ENCODE measurements at regions not wholly inside any gene's neighbourhood (a gene's known extent, or its start where the extent isn't known, plus 50 kb on each side); places are given as distances from the start of the nearest gene placed in this dataset.
"Not testable (repeated sequence)": the region's sequence is repeated elsewhere in the genome, so short reads cannot be mapped to it uniquely, and the experiment has no call there.

DNA sequence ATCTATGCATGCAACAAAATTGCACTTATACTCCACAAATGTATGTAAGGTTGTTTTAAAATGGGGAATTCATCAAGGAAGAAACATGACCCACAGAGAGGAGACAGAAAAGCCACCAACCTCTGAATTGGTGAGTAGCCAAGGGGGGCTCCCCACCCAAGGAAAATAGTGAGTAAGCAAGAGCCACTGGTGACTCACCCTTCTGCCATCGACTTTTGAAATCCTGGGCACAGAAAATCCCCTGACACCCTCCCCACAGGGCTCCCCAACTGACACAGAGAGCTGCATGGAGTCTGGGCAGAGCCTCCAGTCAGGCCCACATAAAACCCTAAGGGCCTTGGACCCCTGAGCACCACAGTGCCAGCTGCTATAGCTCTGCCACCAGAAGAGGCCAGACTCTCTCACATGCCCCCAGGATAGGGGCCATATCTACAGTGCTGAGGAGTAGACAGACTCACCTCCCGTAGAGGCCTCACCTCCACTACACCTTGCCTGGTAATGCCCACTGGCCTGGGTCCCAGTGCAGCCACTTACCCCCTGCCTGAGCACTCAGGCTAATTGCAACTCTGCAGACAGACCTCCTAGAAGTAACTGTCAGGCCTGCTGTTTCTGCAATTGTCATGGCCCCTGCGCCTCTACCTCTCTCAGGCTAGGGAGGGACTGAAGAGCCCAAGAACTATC, 244.7 kb upstream of the WSB1 start:
- no peak for DNase-seq (ENCODE audit: low read depth in 2 of 2, low spot score in 1 of 2)

DNA sequence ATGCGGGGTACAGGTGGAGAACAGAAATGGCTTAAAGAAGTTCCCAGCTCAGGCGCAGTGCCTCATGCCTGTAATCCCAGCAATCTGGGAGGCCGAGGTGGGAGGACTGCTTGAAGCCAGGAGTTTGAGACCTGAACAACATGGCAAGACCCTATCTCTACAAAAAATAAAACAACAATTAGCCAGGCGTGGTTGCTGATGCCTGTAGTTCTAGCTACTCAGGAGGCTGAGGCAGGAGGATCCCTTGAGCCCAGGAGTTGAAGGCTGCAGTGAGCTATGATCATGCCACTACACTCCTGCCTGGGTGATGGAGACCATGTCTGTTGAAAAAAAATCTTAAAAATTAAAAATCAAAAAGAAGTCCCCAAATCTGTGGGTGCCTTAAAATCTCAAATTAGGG, 228.3 kb upstream of the WSB1 start:
- DNase-seq (ENCODE audit: low read depth in 2 of 2, low spot score in 1 of 2), result no peak

DNA sequence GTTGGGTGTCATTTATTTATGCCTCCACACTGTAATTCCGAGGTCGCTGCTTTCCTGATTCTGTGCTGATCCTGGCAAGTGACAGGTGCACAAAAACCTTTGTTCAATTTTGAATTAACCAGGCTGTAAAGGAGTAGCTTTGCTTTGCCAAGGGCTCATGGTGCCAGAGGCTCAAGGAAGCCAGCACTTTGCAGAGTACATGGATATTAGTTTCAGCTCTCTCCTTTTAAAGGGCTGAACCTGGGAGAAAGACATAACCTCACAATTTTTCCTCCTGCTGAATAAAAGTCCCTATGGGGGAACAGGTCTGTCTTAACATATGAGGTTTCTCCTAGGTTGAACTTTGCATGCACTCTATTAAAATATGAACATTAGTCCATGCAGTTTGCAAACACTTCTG, 227.6 kb upstream of the WSB1 start:
- DNase-seq (ENCODE audit: low read depth in 2 of 2, low spot score in 1 of 2), result no peak

DNA sequence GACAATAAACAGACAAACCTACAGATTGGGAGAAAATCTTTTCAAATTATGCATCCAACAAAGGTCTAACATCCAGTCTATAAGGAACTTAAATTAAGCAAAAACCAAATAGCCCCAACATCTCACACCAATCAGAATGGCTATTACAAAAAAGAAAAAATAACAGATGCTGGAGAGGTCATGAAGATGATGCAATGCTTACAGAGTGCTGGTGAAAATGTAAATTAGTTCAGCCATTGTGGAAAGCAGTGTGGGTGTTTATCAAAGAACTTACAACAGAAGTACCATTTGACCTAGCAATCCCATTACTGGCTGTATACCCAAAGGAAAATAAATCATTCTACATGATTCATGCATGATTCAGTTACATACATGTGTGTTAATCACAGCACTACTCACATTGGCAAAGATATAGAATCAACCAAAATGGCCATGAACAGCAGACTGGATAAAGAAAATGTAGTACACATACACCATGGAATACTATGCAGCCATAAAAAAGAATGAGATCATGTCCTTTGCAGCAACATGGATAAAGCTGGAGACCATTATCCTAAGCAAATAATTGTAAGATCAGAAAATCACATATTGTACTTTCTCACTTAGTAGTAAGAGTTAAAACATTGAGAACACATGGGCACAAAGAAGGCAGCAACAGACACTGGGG, 223.9 kb upstream of the WSB1 start:
- no peak for DNase-seq (ENCODE audit: low read depth in 2 of 2, low spot score in 1 of 2)

DNA sequence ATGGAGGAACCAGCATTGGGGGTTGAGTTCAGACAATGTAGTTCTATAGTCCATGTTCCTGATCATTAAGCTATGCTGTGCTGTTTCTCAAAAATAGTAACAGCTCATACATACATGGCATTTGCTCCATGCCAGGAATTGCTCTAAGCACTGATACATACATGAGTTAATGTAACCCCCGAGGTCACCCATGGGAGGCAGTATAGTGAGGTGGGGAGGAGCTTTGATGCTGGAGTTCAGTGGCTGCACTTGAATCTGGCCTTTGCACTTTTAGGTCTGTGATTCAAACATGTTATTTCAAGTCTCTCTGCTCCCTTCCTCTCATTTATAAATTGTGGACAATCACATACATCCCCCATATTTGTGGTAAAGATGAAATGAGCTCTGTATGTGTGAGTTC, 223.1 kb upstream of the WSB1 start:
- DNase-seq (ENCODE audit: low read depth in 2 of 2, low spot score in 1 of 2), result no peak

DNA sequence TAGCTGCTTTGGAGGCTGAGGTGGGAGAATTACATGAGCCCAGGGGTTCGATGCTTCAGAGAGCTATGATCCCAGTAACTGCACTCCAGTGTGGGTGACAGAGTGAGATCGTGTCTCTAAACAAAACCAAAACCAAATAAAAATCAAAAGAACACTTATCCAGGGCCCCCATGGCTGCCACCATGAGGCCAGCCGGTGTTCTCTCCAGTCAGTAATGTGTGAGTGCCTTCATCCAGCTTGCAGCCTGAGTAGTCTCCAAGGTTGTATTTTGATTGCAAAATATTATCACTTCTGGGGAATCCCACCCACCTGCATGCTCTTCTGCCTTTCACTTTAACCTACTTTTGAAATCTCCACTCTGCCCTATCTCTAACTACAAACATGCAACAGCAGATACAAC, 221.0 kb upstream of the WSB1 start:
- no peak for DNase-seq (ENCODE audit: low read depth in 2 of 2, low spot score in 1 of 2)

DNA sequence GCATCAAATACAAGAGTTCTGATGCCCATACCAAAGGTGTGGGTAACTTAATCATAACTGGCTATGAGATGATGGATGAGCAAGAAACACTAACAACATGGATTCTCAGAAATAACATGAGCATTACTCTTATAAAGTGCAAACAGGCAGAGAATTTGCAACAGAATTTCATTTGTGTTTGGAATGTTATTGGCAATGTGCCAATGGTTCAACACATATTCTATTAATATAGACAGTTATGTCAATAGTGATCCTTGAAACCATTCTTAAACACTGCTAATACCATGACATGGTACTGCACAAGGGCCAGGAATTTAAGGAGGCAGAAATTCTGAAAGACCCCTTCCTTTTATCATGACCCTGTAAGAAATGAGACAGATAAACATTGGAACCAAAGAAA, 217.1 kb upstream of the WSB1 start:
- no peak for DNase-seq (ENCODE audit: low read depth in 2 of 2, low spot score in 1 of 2)

DNA sequence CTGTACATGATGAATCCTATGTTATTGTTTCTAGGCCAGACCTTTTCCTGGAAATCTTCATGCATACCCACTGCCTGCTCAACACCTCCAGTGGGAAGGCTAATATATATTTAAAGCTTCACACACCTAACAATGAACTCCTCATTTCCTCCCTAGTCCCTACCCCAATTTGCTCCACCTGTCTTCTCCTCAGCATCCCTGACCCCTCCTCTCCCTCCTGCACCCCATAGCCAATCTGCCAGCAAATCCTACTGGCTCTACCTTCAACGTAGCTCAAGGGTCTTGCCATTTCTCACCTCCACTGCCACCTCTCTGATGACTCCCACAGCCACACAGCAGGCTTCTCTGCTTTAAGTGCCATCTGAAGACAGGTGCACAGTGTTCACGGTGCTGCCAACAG, 215.6 kb upstream of the WSB1 start:
- no peak for DNase-seq (ENCODE audit: low read depth in 2 of 2, low spot score in 1 of 2)

DNA sequence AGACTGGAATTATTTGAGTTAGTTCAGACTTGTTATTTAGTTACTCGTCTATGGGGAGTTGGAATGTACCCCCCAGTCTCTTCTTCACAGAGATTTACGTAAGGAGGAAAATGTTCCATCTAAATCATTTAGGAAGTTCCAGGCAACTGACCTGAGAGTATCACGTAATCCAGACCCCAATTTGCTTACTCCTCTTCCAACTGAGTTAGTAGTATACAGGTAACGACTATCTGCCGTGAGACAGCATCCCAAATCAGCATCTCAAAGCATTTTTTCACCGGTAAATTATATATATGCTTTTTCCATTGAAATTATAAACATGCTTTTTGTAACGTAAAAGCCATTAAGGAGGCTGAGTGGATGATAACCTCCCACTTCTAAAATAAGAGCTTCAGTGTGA, 214.3 kb upstream of the WSB1 start:
- no peak for DNase-seq (ENCODE audit: low read depth in 2 of 2, low spot score in 1 of 2)

DNA sequence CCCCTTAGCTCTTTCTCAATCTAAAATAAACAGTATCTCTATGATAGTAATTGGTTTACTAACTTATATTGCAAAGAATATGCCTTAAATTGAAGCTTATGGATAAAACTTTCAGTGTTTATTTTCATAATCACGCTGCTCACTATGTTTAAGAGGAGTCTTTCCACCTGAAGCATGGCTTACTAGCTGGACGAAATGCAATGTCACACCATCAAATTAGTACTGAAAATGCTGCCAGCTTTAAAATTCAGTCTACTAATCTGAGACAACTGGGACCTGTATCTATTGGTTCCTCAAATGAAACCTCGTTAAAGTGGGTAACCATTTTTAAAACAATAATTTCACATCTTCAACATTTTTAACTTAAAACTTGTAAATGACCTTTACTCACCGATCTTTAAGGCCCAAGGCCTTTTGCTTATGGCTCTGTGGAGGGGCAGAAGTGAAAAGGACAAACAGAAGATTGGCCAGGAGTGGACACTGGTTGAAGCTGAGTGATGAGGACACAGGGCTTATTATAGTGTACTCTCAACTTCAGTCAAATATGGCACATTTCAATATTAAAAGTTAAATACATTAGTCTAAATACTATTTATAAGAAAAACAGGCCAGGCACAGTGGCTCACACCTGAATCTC, 212.8 kb upstream of the WSB1 start:
- no peak for DNase-seq (ENCODE audit: low read depth in 2 of 2, low spot score in 1 of 2)

DNA sequence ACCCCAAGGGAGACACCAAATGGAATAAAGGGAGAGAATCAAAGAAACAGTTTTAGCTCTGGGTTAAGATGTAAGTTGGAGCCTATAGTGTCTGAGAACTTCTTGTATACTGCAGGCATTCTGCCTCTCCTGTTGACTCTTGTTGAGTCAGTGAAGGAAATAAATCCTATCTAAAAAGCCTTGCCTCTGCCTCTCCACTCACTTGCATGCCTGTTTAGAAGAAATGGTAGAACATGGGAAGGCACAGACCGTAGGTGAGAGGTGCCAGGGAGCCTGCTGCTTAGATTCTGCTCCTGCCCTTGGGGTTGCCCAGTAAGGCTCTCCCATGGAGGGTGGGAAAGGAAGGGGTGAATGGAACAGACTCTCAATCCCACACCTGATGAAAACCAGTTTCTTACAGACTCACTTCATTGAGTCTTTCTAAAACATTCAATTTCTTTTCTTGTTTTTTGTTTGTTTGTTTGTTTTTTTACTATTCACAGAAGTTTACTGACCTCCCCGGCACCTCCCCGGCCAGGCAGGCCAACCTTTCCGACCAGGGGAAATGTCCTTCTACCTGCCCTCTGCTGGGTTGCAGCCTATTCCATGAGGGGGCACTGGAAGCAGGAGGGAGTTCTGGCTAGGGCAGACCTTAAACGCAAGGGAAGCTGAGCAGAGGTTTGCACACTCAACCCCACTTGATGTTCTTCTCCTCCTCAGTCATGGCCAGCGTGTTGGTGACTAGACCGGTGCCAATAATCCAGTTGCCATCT, 211.7 kb upstream of the WSB1 start:
- no peak for DNase-seq (ENCODE audit: low read depth in 2 of 2, low spot score in 1 of 2)

DNA sequence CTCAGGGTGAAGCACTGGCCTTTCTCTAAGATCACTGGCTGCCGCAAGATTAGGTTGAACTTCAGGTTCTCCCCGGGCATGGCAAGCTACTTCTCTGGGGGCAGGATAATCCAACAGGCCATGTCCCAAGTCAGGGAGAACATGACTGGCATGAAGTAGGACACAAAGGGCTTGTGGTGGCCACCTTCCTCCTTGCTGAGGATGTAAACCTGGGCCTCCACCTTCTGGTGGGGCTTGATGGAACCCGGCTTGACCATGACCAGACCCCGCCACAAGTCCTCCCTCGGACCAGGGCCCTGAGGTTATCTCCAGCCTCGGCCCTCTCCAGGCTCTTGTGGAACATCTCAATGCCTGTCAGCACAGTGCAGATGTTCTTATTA, 211.1 kb upstream of the WSB1 start:
- no peak for DNase-seq (ENCODE audit: low read depth in 2 of 2, low spot score in 1 of 2)

DNA sequence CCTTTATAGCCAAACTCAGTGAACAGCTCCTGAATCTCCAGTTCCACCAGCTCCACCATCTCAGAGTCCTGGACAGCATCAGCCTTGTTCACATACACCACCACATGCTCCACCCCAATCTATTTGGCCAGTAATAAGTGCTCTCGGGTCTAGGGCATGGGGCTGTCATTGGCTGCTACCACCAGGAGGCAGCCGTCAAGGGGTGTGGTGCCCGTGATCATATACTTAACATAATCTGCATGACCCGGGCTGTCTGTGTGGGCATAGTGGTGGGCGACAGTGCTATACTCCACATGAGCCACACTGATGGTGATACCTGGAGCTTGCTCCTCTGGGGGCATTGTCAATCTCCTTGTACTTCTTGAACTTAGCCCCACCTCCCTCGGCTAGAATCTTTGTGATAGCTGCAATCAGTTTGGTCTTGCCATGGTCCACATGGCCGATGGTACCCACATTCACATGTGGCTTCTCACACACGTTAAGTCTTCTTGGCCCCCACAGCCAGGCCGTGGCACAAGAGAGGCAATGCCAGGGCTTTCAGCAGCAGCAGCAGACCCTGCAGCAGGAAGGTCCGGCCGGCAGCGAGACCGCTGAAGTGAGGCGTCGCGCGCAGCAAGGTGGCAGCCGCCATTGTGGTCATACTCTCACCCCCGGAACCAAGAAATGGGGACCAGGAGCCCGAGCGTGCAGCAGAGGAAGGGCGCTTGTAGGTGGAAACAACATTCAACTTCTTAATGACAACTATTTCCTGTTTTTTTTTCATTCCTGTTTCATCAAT, 210.3 kb upstream of the WSB1 start:
- DNase-seq (ENCODE audit: low read depth in 2 of 2, low spot score in 1 of 2), result no peak

DNA sequence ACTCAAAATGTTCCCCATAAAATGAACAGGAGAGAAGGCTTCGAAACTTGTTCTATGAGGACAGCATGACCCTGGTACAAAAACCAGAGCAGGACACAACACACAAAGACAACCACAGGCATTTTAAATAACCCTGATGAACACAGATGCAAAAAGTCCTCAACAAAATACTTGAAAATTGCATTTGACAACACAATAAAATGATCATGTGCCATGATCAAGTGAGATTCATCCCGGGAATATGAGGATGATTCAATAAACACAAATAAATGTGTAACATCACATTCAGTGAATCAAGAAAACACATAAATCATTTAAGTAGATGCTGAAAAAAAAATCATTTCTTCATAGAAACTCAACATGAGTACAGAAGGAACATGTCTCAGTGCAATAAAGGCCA, 208.4 kb upstream of the WSB1 start:
- no peak for DNase-seq (ENCODE audit: low read depth in 2 of 2, low spot score in 1 of 2)

DNA sequence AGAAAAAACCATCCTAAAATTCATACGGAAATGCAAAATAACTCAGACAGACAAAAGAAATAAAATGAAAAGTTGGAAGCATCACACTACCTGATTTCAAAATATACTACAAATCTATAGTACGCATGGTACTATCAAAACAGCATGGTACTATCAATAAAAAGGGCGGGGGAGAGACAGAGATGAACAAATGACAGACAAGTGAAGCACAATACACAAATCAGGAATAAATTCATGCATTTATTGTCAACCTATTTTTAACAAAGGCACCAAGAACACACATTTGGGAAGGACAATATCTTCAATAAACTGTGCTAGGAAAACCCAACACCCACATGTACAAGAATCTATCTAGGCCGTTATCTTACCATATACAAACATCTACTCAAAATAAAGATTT, 207.4 kb upstream of the WSB1 start:
- no peak for DNase-seq (ENCODE audit: low read depth in 2 of 2, low spot score in 1 of 2)

DNA sequence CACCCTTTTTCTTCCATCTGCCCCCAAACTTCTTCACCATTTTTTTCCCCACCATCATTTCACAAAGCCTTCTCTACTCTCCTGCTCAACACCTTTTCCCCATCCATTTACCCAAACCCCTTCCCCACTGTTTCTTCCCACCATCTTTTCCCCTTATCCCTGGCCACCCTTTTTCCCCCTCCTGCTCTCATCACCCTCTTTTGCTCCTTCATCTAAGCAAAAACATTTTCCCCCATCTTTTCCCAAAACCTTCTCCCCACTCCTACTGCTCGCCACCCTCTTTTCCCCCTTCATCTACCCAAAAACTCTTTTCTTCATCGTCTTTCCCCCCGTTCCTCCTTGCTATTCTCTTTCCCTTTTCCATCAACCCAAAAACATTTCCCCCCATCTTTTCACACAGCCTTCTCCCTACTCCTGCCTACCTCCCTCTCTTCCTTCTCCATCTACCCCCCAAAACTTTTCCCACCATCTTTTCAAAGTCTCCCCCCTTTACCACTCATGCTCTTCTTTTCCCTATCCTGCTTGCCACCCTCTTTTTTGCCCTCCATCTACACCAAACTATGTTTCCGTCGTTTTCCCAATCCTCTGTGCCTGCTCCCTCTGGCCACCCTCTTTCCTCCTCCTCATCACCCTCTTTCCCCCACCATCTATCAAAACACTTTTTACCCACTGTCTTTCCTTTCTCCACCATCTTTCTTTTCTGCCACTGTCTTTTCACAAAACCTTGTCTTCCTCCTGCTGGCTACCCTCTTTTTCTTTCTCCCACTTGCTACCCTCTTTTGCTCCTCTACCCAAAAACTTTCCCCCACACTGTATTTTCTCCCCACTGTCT, 205.8 kb upstream of the WSB1 start:
- no peak for DNase-seq (ENCODE audit: low read depth in 2 of 2, low spot score in 1 of 2)

DNA sequence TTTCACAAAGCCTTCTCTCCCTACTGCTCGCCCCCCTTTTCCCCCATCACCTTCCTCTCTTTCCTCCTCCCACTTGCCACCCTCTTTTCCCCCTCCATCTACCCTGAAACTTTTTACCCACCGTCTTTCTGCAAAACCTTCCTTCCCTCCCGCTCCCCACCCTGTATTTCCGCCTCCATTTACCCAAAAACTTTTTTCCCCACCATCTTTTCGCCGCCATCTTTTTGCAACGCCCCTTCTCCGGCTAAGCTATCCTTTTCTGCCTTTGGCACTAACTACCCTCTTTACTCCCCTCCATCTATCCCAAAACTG, 205.2 kb upstream of the WSB1 start:
- DNase-seq (ENCODE audit: low read depth in 2 of 2, low spot score in 1 of 2), result no peak

DNA sequence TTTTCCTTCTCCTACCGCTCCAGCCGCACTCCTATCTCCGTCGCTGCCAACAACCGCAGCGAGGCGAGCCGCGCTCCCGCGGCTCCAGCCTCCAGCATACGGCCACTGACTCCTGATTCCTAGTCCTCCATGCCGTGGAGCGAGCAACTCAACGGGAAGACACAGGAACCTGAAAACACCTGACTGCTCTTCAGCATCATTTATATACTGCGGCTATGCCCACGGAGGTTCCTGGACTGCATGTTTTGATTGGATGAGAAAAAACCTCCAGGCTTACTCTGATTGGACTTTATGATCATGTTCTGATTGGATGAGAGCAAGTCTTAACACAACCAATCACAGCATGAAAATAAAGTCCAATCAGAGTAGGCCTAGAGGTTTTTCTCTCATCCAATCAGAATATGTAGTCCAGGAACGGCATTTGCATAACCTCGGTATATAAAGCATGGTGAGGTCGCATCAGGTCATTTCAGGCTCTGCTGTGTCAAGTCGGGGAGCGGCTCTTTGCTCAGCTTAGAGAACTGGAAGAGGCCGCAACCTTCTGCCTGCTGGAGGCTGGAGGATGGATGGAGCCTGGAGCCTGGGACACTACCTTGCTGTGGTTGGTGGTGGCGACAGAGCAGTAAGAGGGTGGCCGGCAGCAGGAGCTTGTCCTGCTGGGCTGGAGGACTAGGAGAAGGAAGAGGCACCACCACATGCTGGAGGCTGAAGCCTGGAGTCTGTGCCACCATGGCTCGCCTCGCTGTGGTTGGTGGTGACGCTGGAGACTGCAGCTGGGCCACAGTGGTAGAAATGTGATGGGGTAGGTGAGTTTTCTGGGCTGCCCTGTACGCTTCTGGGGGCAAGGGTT, 204.6 kb upstream of the WSB1 start:
- not testable (repeated sequence) for DNase-seq (ENCODE audit: low read depth in 2 of 2, low spot score in 1 of 2)

DNA sequence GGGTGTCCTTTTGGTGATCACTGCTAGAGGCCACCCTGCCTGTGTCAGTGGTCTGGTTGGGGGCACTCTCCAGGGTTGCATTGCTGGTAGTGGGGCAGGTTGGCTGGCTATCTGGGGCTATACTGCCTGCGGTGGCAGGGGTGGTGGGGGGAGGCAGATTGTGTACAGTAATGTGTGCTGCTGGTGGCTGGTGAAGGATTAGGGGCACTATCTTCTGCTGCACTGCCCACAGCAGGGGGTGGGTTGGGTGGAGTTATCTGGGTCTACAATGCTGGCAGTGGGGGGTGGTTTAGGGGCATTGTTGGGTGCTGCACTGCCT, 204.0 kb upstream of the WSB1 start:
- DNase-seq (ENCODE audit: low read depth in 2 of 2, low spot score in 1 of 2), result no peak
